ENCODE measurements at regions not wholly inside any gene's neighbourhood (a gene's known extent, or its start where the extent isn't known, plus 50 kb on each side); places are given as distances from the start of the nearest gene placed in this dataset.

DNA sequence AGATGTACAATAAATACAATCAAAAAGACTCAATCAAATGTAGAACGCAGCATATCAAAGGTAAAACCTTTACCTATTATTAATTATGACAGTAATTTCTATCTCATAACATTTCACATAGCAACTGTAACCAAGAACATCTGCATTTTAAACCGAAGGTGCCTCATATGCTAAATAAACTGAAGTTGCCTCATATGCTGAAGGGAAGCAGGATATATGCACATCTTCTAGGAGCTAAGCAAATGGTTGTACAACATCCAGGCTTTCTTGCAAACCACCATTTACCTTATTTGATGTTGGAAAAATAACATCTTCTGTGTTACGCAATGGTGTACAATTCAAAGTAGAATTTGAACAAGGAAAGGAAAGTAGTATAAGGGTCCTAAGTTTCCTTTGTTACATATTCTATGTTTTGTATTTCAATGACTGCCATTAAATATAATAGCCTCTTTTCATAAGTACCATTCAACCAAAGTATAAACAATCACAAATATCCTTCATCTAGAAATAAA is 145.9 kb downstream of the SATB1 start:
- CTCF ChIA-PET (ENCODE audit: partially characterized antibody), result no interaction called here
- WGBS, 2 experiments (ENCODE audit: extremely low coverage in 1 of 2, insufficient coverage in 1 of 2, insufficient read length in 1 of 2, insufficient replicate concordance in 2 of 2, low coverage in 1 of 2, low lambda C conversion rate in 2 of 2, missing lambda C conversion rate in 1 of 2), result 92% methylated on average over 3 of the region's 3 CpGs; no CpG with 5 or more reads in 1 of the 2 experiments

More for the DNA sequence above, 145.9 kb downstream of the SATB1 start:
- POLR2A ChIA-PET (ENCODE audit: partially characterized antibody), result no interaction called here
- Histone ChIP-seq H3K27ac (ENCODE audit: low read depth, low read length) (no peak overlapping the region), H3K79me1 (ENCODE audit: low read depth, low read length) (no peaks in the 10 kb centered on the region), H3K36me3 (ENCODE audit: control insufficient read depth in 2 of 4, insufficient read depth in 4 of 4, low read length in 3 of 4) (no peaks in the 10 kb centered on the region; a peak in 1 of 8 replicates), H3K56ac (replicated peaks; ENCODE audit: insufficient read length, low read depth, low read length) (no peak overlapping the region), H3K79me2 (ENCODE audit: control insufficient read depth in 1 of 2, insufficient read depth in 2 of 2, low read length in 2 of 2) (no peaks in the 10 kb centered on the region), H3K18ac (ENCODE audit: extremely low read depth, low read length) (no peak overlapping the region), H3K4me1 (replicated peaks in 1 of 4; ENCODE audit: control insufficient read depth in 3 of 4, insufficient read depth in 4 of 4, low read length in 3 of 4) (no peaks in the 10 kb centered on the region), H4K5ac (ENCODE audit: insufficient read length, low read depth, low read length) (no peak overlapping the region), H3K4me2 (ENCODE audit: insufficient read depth in 1 of 2, low read depth in 2 of 2, low read length in 2 of 2) (no peak overlapping the region), H3K14ac (ENCODE audit: insufficient read length) (no peak overlapping the region), H3K9me3 (ENCODE audit: insufficient read depth in 2 of 2, low read depth in 1 of 2, low read length in 1 of 2) (no peaks in the 10 kb centered on the region), H2BK15ac (ENCODE audit: low read length) (no peak overlapping the region), H3K4ac (replicated peaks; ENCODE audit: insufficient read length, low read depth, low read length) (no peak overlapping the region), H4K8ac (ENCODE audit: extremely low read depth, insufficient read depth, low read length) (no peak overlapping the region), H3K27me3 (replicated peaks in 1 of 4; ENCODE audit: control insufficient read depth in 3 of 4, extremely low read depth in 1 of 4, insufficient read depth in 3 of 4, low read length in 3 of 4) (no peaks in the 10 kb centered on the region), H3K23me2 (ENCODE audit: low read depth, low read length) (no peaks in the 10 kb centered on the region), H2BK120ac (replicated peaks; ENCODE audit: low read depth, low read length) (no peak overlapping the region), H2BK20ac (ENCODE audit: low read length) (no peak overlapping the region), H4K20me1 (replicated peaks in 1 of 2; ENCODE audit: control insufficient read depth in 1 of 2, insufficient read depth in 2 of 2, low read length in 2 of 2) (no peaks in the 10 kb centered on the region), H2BK12ac (ENCODE audit: low read depth, low read length) (no peak overlapping the region), H4K91ac (replicated peaks; ENCODE audit: insufficient read length, low read length) (no peak overlapping the region), H2BK5ac (ENCODE audit: low read depth, low read length) (no peak overlapping the region), H3K4me3 (ENCODE audit: extremely low read depth in 1 of 4, insufficient read depth in 2 of 4, low read depth in 3 of 4, low read length in 4 of 4) (no peak overlapping the region), H3K23ac (ENCODE audit: insufficient read length) (no peak overlapping the region), H2AFZ (ENCODE audit: low read length) (no peak overlapping the region), H3K9ac (replicated peaks in 1 of 4; ENCODE audit: extremely low read depth in 1 of 4, low read depth in 3 of 4, low read length in 3 of 4) (no peak overlapping the region), H2AK5ac (ENCODE audit: low read depth, low read length) (no peak overlapping the region)
- TF ChIP-seq RBBP5 (IDR thresholded peaks at IDR 0.05; ENCODE audit: borderline replicate concordance, low read depth, low read length) (no peak), HDAC6 (IDR thresholded peaks at IDR 0.05; ENCODE audit: low read depth, low read length) (no peak), CEBPB (IDR thresholded peaks at IDR 0.05; ENCODE audit: low read depth, low read length) (peak; percentile 21; the same call in 1 of the 2 replicates)
- TF ChIP-seq, protein P1, sequence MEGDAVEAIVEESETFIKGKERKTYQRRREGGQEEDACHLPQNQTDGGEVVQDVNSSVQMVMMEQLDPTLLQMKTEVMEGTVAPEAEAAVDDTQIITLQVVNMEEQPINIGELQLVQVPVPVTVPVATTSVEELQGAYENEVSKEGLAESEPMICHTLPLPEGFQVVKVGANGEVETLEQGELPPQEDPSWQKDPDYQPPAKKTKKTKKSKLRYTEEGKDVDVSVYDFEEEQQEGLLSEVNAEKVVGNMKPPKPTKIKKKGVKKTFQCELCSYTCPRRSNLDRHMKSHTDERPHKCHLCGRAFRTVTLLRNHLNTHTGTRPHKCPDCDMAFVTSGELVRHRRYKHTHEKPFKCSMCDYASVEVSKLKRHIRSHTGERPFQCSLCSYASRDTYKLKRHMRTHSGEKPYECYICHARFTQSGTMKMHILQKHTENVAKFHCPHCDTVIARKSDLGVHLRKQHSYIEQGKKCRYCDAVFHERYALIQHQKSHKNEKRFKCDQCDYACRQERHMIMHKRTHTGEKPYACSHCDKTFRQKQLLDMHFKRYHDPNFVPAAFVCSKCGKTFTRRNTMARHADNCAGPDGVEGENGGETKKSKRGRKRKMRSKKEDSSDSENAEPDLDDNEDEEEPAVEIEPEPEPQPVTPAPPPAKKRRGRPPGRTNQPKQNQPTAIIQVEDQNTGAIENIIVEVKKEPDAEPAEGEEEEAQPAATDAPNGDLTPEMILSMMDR (IDR thresholded peaks at IDR 0.05; ENCODE audit: control extremely low read depth in 1 of 3, insufficient read depth in 1 of 3, low read depth in 1 of 3, low read length in 3 of 3), result no peak
- no peak for DNase-seq (ENCODE audit: low read depth in 1 of 2, low spot score in 2 of 2)
- FAIRE-seq, result no peak

Measured in H1 (cell line).